K562 (cell line): ENCODE measurements at regions not wholly inside any gene's neighbourhood (a gene's known extent, or its start where the extent isn't known, plus 50 kb on each side); places are given as distances from the start of the nearest gene placed in this dataset.

Source experiments
- BCL6 ChIP-seq: fragments of 250-450 bp; sonication (Bioruptor Pico); IDR thresholded peaks from 2 replicates; pipeline ENCODE4 v1.4.0; 2020
- BCOR ChIP-seq: fragments of 450-650 bp; IDR thresholded peaks from 2 replicates; pipeline ENCODE4 v1.6.1; 2016
- CBFB ChIP-seq: sonication (generic); formaldehyde crosslinking; IDR thresholded peaks from 2 replicates; pipeline ENCODE4 v1.4.0; 2020; ENCODE audit warnings: mild to moderate bottlenecking, missing genetic modification reagents
- CHAMP1 ChIP-seq: fragments of 450-650 bp; IDR thresholded peaks from 2 replicates; pipeline ENCODE4 v1.6.1; 2016; ENCODE audit warnings: mild to moderate bottlenecking
- DACH1 ChIP-seq: fragments of 450-650 bp; IDR thresholded peaks from 2 replicates; pipeline ENCODE4 v1.6.1; 2018; ENCODE audit not compliant: partially characterized antibody
- ELF4 ChIP-seq: fragments of 450-650 bp; formaldehyde crosslinking; IDR thresholded peaks from 2 replicates; pipeline ENCODE4 v1.4.0; 2022; ENCODE audit warnings: missing genetic modification characterization
- JUN ChIP-seq, 2 experiments: sonication (generic) in 1 of 2; formaldehyde crosslinking in 1 of 2; IDR thresholded peaks; 2 replicates each; pipeline versions ENCODE4 v1.6.1 to v1.8.0; 2012 to 2022; ENCODE audit warnings: borderline replicate concordance in 2 of 2, mild to moderate bottlenecking in 2 of 2, improper control_type of control experiment in 1 of 2, low read depth in 1 of 2, low read length in 1 of 2, missing genetic modification reagents in 1 of 2
- MAZ ChIP-seq, 2 experiments: fragments of 450-650 bp in 1 of 2; sonication (generic) in 1 of 2; formaldehyde crosslinking; IDR thresholded peaks in 1 of 2; conservative IDR thresholded peaks in 1 of 2; 2 replicates each; pipeline versions ENCODE4 v1.4.0 to v1.5.0; 2020; ENCODE audit warnings: mild to moderate bottlenecking in 1 of 2, missing genetic modification reagents in 1 of 2
- MEF2D ChIP-seq: conservative IDR thresholded peaks from 2 replicates; pipeline ENCODE4 v1.6.1; 2016; ENCODE audit warnings: low read depth, missing genetic modification characterization, missing compliant biosample characterization
- NR2C2 ChIP-seq, 2 experiments: fragments of 200-800 bp in 1 of 2; sonication (Bioruptor generic) in 1 of 2; sonication (generic) in 1 of 2; formaldehyde crosslinking in 1 of 2; IDR thresholded peaks; 2 replicates each; pipeline versions ENCODE4 v1.6.1 to v1.8.0; 2016 to 2022; ENCODE audit warnings: mild to moderate bottlenecking in 1 of 2, missing compliant biosample characterization in 1 of 2, missing genetic modification characterization in 1 of 2, missing genetic modification reagents in 1 of 2
- PREB ChIP-seq: sonication (generic); formaldehyde crosslinking; IDR thresholded peaks from 2 replicates; pipeline ENCODE4 v1.8.1; 2023; ENCODE audit warnings: mild to moderate bottlenecking, missing genetic modification reagents
- PTBP1 ChIP-seq: fragments of 200-400 bp; formaldehyde crosslinking; IDR thresholded peaks from 2 replicates; pipeline ENCODE4 v1.6.1; 2017; ENCODE audit warnings: low read depth, low read length
- RAD21 ChIP-seq, 2 experiments: fragments of 250-450 bp in 1 of 2; fragments of 450-650 bp in 1 of 2; sonication (Bioruptor Pico) in 1 of 2; formaldehyde crosslinking in 1 of 2; IDR thresholded peaks in 1 of 2; conservative IDR thresholded peaks in 1 of 2; 2 replicates each; pipeline versions ENCODE4 v1.4.0 to v1.8.0; 2020 to 2022; ENCODE audit warnings: mild to moderate bottlenecking in 2 of 2, moderate library complexity in 1 of 2
- RB1 ChIP-seq: fragments of 450-650 bp; IDR thresholded peaks from 2 replicates; pipeline ENCODE4 v1.6.1; 2017; ENCODE audit warnings: low read depth, mild to moderate bottlenecking
- TRIM24 ChIP-seq, 2 experiments: fragments of 450-650 bp; IDR thresholded peaks; 2 replicates each; pipeline ENCODE4 v1.6.1; 2016
- XRCC4 ChIP-seq: IDR thresholded peaks from one replicate; pipeline ENCODE4 v1.6.1; 2011; ENCODE audit not compliant: insufficient read depth, insufficient read length; ENCODE audit errors: extremely low read depth
- ZFX ChIP-seq: sonication (generic); formaldehyde crosslinking; IDR thresholded peaks from 2 replicates; pipeline ENCODE4 v1.8.0; 2022; ENCODE audit warnings: mild to moderate bottlenecking, missing genetic modification reagents, moderate library complexity
- ZNF785 ChIP-seq: fragments of 250-450 bp; sonication (Bioruptor Pico); IDR thresholded peaks from 2 replicates; pipeline ENCODE4 v1.4.0; 2020; ENCODE audit warnings: mild to moderate bottlenecking
- TF ChIP-seq, protein P1 (sequence below): sonication (generic); formaldehyde crosslinking; IDR thresholded peaks from 2 replicates; pipeline ENCODE4 v1.8.0; 2022; ENCODE audit warnings: missing genetic modification reagents, mild to moderate bottlenecking, moderate library complexity, borderline replicate concordance
- TF ChIP-seq, protein P2 (sequence below): fragments of 250-450 bp; sonication (Bioruptor Pico); IDR thresholded peaks from 2 replicates; pipeline ENCODE4 v1.5.0; 2021; ENCODE audit warnings: mild to moderate bottlenecking, moderate library complexity

- TF ChIP-seq PREB (CRISPR knock-in tag) (no peak), MEF2D (peak; percentile 30; the same call in 1 of the 2 replicates), TRIM24 (IDR thresholded peaks at IDR 0.05) (peak in 1 of 2 experiments; percentile 22; a peak in 1 of 4 replicates), PTBP1 (no peak), DACH1 (peak; percentile 77), ELF4 (CRISPR knock-in tag) (no peak), RAD21 (CRISPR knock-in tag; conservative IDR thresholded peaks at IDR 0.05 in 1 of 2, IDR thresholded peaks at IDR 0.05 in 1 of 2) (no peak), NR2C2 (CRISPR knock-in tag; IDR thresholded peaks at IDR 0.05) (no peak), NR2C2 (tag; IDR thresholded peaks at IDR 0.05) (peak; percentile 93), CHAMP1 (no peak), CBFB (CRISPR knock-in tag) (no peak), JUN (IDR thresholded peaks at IDR 0.05; ENCODE audit: borderline replicate concordance, low read depth, low read length) (no peak), JUN (CRISPR knock-in tag; IDR thresholded peaks at IDR 0.05; ENCODE audit: borderline replicate concordance) (no peak), BCOR (no peak), ZNF785 (CRISPR knock-in tag) (no peak), BCL6 (CRISPR knock-in tag) (no peak), ZFX (CRISPR knock-in tag) (0 out of 2 replicates have a peak, but pooled peaks have one; percentile 30), XRCC4 (no peak), RB1 (no peak), MAZ (CRISPR knock-in tag; conservative IDR thresholded peaks at IDR 0.05 in 1 of 2, IDR thresholded peaks at IDR 0.05 in 1 of 2) (no peak)
- TF ChIP-seq, protein P1, sequence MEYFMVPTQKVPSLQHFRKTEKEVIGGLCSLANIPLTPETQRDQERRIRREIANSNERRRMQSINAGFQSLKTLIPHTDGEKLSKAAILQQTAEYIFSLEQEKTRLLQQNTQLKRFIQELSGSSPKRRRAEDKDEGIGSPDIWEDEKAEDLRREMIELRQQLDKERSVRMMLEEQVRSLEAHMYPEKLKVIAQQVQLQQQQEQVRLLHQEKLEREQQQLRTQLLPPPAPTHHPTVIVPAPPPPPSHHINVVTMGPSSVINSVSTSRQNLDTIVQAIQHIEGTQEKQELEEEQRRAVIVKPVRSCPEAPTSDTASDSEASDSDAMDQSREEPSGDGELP (CRISPR knock-in tag): peak; percentile 20; the same call in 1 of the 2 replicates
- TF ChIP-seq, protein P2, sequence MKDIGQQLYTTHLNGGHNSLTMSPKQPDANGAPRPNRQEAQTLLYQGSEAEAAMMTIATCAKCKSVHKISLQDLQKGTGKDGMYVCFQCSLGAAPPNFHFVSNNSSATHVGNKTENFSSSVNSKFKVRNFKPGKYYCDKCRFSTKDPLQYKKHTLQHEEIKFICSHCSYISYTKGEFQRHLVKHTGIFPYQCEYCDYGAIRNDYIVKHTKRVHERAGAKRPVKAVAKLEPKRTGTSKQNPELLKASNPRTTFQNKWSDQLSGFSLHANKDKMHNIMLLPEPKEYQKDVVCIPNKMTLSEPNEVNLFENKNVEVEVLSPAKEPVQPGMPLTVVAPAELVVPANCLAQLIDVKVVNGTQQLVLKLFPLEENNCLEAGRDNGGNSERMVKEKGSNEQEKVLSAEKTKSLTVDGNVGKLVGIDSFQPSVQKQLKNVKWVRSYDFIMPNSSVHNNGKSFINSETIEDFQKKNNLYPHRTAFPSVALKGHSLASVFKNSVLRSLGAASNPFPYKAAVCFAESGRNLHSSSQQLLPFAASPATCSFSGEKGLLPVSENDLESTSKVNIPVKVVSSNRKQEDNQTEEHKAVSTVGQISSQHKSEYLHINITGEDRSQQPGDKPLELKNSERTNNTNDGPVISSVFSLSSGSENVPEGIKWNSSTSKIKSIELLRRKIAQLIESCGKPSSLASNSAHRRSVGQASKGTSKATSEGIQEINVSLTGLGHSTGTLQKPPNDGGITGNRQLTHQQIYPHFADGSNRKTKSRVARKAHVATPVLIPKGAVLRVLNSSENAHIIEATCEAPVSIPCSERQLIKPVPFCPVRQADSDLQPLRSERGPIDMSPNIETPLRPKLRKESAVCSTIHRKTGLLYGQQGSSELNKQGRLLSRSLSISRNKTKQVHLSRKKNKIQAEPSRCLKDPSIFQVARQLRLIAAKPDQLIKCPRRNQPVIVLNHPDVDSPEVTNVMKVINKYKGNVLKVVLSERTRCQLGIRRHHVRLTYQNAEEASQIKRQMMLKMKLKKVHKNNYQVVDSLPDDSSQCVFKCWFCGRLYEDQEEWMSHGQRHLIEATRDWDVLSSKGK (CRISPR knock-in tag): no peak
Measured at GRCh38 chr14:22699801-22700564, 55.8 kb upstream of the OR6J1 start (continued).
